ENCODE measurements at regions not wholly inside any gene's neighbourhood (a gene's known extent, or its start where the extent isn't known, plus 50 kb on each side); places are given as distances from the start of the nearest gene placed in this dataset.

DNA sequence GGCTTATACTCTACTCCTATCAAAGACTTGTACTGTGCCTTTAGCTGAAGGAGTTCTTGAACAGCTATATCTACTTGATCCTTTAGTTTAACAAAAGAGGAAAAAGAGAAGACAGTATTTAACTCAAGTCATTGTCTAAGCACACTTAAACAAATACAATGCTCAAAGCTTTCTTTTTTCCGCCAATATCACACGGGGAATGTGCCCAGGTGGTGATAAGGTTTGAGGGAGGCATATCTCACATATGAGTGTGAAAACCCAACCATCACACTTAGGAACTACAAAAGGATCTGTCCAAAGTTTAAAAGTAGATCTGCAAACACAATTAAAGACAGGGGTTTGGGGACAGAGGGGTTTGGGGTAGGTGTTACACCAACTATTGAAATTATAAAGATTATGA, 59.0 kb upstream of the SLC30A10 start:
- TF ChIP-seq, protein P1, sequence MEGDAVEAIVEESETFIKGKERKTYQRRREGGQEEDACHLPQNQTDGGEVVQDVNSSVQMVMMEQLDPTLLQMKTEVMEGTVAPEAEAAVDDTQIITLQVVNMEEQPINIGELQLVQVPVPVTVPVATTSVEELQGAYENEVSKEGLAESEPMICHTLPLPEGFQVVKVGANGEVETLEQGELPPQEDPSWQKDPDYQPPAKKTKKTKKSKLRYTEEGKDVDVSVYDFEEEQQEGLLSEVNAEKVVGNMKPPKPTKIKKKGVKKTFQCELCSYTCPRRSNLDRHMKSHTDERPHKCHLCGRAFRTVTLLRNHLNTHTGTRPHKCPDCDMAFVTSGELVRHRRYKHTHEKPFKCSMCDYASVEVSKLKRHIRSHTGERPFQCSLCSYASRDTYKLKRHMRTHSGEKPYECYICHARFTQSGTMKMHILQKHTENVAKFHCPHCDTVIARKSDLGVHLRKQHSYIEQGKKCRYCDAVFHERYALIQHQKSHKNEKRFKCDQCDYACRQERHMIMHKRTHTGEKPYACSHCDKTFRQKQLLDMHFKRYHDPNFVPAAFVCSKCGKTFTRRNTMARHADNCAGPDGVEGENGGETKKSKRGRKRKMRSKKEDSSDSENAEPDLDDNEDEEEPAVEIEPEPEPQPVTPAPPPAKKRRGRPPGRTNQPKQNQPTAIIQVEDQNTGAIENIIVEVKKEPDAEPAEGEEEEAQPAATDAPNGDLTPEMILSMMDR (conservative IDR thresholded peaks at IDR 0.05), result no peak
- TF ChIP-seq ZFX (IDR thresholded peaks at IDR 0.05), result no peak

All from C4-2B (cell line).